Activated T-cell treated with anti-CD3 and anti-CD28 coated beads, Interleukin-2, amount 50 U/mL, for 72 hours (primary cell): ENCODE measurements at regions not wholly inside any gene's neighbourhood (a gene's known extent, or its start where the extent isn't known, plus 50 kb on each side); places are given as distances from the start of the nearest gene placed in this dataset.
A peak's percentile ranks its signal among the peaks of the same experiment; 100 is the strongest.
"Not testable (repeated sequence)": the region's sequence is repeated elsewhere in the genome, so short reads cannot be mapped to it uniquely, and the experiment has no call there.

Source experiments
- ATAC-seq, 2 donors: fragments of 150-1000 bp; cut with Tn5 transposase; replicated peaks in 1 of 2; 2 replicates each; pipeline ENCODE4 v1.10.0; 2021; ENCODE audit warnings: moderate library complexity in 2 of 2, mild to moderate bottlenecking in 1 of 2
- DNase-seq, 2 donors: peaks; one replicate each; pipeline ENCODE4 v3.0.0; 2021 to 2022; ENCODE audit warnings: mixed read lengths in 1 of 2
- H3K27ac Mint-ChIP-seq: one replicate; pipeline ENCODE4 v1.8.0; 2022; ENCODE audit warnings: mild to moderate bottlenecking, moderate library complexity, mixed read lengths
- H3K27me3 Mint-ChIP-seq: one replicate; pipeline ENCODE4 v1.8.0; 2022; ENCODE audit warnings: low read depth, mixed read lengths
- H3K36me3 Mint-ChIP-seq, 2 donors: one replicate each; pipeline ENCODE4 v1.8.0; 2022; ENCODE audit warnings: mixed read lengths in 2 of 2, mild to moderate bottlenecking in 1 of 2; ENCODE audit not compliant: insufficient read depth in 2 of 2
- H3K4me1 Mint-ChIP-seq: one replicate; pipeline ENCODE4 v1.8.0; 2022; ENCODE audit warnings: low read depth, mixed read lengths
- H3K4me3 Mint-ChIP-seq, 2 donors: one replicate each; pipeline ENCODE4 v1.8.0; 2022; ENCODE audit warnings: mild to moderate bottlenecking in 2 of 2, mixed read lengths in 2 of 2, moderate library complexity in 2 of 2
- H3K9me3 Mint-ChIP-seq, 2 donors: one replicate each; pipeline ENCODE4 v1.8.0; 2022; ENCODE audit warnings: mixed read lengths in 2 of 2

DNA sequence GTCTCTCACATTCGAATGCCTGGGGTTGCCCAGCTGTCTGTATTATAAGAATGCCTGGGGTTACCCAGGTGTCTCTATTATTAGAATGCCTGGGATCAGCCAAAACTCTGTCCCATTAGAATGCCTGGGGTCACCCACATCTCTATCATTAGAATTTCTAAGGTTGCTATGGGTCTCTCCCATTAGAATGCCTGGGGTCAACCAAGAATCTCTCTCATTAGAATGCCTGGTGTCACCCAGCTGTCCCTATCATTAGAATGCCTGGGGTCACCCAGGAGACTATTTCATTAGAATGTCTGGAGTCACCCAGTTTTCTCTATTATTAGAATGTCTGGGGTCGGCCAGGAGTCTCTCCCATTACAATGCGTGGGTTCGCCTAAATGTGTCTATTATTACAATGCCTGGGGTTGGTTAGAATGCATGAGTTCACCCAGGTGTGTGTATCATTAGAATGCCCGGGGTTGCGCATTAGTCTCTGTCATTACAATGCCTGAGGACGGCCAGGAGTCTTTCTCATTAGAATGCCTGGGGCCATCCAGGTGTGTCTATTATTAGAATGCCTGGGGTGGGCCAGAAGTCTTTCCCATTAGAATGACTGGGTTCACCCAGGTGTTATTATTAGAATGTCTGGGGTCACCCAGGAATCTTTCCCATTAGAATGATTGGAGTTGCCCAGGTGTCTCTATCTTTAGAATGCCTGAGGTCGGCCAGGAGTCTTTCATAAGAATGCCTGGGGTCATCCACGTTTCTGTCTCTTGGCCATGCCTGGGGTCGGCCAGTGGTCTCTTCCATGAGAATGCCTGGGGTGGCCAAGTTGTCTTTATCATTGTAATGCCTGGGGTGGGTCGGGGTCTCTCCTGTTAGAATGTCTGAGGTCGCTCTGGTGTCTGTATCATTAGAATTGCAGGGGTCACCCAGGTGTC is 59.6 kb downstream of the RNF187 start:
- Mint-ChIP-seq H3K27ac (no peak overlapping the region), H3K4me1 (no peaks in the 10 kb centered on the region), H3K9me3 (peaks cover 0 to 5% of the 10 kb centered on the region in 2 donors), H3K36me3 (no peaks in the 10 kb centered on the region), H3K4me3 (no peak overlapping the region), H3K27me3 (peaks cover 69% of the 10 kb centered on the region)
- ATAC-seq: no peak
- DNase-seq: no peak

DNA sequence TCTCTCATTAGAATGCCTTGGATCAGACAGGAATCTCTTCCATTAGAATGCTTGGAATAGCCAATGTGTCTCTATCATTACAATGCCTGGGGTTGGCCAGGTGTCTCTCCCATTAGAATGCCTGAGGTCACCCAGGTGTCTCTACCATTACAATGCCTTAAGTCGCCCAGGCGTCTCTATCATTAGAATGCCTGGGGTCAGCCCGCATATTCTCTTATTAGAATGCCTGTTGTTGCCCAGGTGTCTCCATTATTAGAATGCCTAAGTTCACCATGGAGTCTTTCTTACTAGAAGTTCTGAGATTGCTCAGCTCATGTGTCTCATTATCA is 60.2 kb downstream of the RNF187 start:
- peaks cover 0 to 7% of the 10 kb centered on the region in 2 donors for H3K9me3 Mint-ChIP-seq
- no peaks in the 10 kb centered on the region for H3K4me1 Mint-ChIP-seq
- no peak for ATAC-seq
- H3K27me3 Mint-ChIP-seq: peaks cover 64% of the 10 kb centered on the region
- no peak overlapping the region for H3K4me3 Mint-ChIP-seq
- DNase-seq: no peak
- H3K27ac Mint-ChIP-seq: no peak overlapping the region
- no peaks in the 10 kb centered on the region for H3K36me3 Mint-ChIP-seq

DNA sequence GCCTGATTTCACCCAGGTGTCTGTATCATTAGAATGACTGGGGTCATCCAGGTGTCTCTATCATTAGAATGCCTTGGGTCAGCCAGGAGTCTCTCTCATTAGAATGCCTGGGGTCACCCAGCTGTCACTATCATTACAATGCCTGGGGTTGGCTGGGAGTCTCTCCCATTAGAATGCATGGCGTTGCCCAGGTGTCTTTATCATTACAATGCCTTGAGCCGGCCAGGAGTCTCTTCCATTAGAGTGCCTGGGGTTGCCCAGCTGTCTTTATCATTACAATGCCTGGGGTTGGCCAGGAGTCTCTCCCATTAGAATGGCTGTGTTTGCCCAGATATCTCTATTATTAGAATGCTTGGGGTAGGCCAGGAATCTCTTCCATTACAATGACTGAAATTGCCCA is 61.6 kb downstream of the RNF187 start:
- H3K27me3 Mint-ChIP-seq: peaks cover 53% of the 10 kb centered on the region
- no peaks in the 10 kb centered on the region for H3K4me1 Mint-ChIP-seq
- no peaks in the 10 kb centered on the region for H3K36me3 Mint-ChIP-seq
- H3K9me3 Mint-ChIP-seq: peaks cover 0 to 7% of the 10 kb centered on the region in 2 donors
- no peak overlapping the region for H3K4me3 Mint-ChIP-seq
- no peak for DNase-seq
- no peak for ATAC-seq
- no peak overlapping the region for H3K27ac Mint-ChIP-seq

DNA sequence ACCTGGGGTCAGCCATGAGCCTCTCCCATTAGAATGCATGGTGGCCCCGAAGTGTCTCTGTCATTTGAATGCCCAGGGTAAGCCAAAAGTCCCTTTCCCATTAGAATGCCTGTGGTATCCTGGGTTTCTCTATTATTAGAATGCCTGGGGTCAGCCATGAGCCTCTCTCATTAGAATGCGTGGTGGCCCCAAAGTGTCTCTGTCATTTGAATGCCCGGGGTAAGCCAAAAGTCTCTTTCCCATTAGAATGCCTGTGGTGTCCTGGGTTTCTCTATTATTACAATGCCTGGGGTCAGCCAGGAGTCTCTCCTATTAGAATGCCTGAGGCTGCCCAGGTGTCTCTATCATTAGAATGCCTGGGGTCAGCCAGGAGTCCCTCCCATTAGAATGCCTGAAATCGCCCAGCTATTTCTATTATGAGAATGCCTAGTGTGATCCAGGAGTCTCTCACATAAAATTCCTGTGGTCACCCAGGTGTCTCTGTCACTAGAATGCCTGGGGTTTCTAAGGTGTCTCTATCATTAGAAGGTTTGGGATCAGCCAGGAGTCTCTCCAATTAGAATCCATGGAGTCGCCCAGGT is 65.5 kb downstream of the RNF187 start:
- DNase-seq: no peak
- Mint-ChIP-seq H3K9me3 (peaks cover 3 to 6% of the 10 kb centered on the region in 2 donors), H3K4me3 (no peak overlapping the region), H3K36me3 (peaks cover 2% of the 10 kb centered on the region in 2 donors), H3K27me3 (peaks cover 29% of the 10 kb centered on the region), H3K4me1 (no peaks in the 10 kb centered on the region), H3K27ac (no peak overlapping the region)
- no peak for ATAC-seq

DNA sequence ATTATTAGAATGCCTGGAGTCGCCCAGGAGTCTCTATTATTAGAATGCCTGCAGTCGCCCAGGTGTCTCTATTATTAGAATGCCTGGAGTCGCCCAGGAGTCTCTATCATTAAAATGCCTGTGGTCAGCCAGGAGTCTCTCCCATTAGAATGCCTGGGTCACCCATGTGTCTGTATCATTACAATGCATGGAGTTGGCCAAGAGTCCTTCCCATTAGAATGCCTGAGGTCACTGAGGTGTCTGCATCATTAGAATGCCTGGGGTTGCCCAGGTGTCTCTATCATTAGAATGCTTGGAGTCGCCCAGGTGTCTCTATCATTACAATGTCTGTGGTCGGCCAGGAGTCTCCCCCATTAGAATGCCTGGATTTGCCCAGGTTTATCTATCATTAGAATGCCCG is 66.9 kb downstream of the RNF187 start:
- H3K4me3 Mint-ChIP-seq: no peak overlapping the region
- H3K27me3 Mint-ChIP-seq: peaks cover 20% of the 10 kb centered on the region
- DNase-seq: no peak
- no peak overlapping the region for H3K27ac Mint-ChIP-seq
- ATAC-seq: no peak
- H3K9me3 Mint-ChIP-seq: peaks cover 3 to 6% of the 10 kb centered on the region in 2 donors
- H3K4me1 Mint-ChIP-seq: no peaks in the 10 kb centered on the region
- peaks cover 2 to 3% of the 10 kb centered on the region in 2 donors for H3K36me3 Mint-ChIP-seq

DNA sequence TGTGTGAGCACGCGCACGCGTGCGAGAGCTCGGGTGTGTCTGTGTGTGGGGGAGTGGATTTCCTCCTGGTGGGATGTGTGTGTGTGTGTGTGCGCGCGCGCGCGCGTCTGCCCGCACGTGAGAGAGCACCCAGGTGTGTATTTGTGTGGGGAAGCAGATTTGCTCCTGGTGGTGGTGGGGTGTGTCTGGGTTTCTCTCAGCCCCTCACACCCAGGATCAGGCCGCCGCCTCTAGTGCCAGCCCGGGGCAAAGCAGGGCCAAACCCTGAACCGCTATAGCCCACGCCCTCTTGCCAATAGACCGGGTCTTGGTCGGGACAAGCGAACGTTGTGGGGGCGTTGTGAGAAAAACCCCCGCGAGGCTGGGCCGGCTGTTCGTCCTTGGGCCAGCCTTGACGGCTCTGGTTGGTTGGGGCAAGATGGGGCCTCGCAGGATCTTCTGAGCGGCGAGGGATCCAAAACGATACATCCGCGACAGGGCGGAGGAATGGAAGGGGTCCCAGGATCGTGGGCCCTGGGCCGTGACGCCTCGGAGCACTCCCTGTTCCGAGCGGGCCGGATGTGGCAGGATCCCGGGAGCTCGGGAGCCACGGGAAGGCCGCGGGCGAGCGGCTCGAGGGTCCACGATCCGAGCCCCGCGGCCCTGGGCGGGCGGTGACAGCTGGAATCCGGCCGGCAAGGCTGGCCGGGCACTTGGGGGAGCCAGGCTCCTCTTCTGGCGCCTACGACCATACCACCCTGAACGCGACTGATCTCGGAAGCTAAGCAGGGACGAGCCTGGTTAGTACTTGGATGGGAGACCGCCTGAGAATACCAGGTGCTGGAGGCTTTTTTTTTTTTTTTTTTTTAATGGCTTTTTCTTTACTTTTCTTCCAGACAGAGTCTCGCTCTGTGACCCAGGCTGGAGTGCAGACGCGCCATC is 68.2 kb downstream of the RNF187 start:
- H3K27me3 Mint-ChIP-seq: peaks cover 15% of the 10 kb centered on the region
- ATAC-seq: peak in 1 of 2 donors; percentile 22
- no peaks in the 10 kb centered on the region for H3K4me1 Mint-ChIP-seq
- H3K36me3 Mint-ChIP-seq: peaks cover 2 to 3% of the 10 kb centered on the region in 2 donors
- peak; percentile 28 to 48 for DNase-seq
- no peak overlapping the region for H3K4me3 Mint-ChIP-seq
- H3K9me3 Mint-ChIP-seq: peaks cover 3 to 6% of the 10 kb centered on the region in 2 donors
- no peak overlapping the region for H3K27ac Mint-ChIP-seq

DNA sequence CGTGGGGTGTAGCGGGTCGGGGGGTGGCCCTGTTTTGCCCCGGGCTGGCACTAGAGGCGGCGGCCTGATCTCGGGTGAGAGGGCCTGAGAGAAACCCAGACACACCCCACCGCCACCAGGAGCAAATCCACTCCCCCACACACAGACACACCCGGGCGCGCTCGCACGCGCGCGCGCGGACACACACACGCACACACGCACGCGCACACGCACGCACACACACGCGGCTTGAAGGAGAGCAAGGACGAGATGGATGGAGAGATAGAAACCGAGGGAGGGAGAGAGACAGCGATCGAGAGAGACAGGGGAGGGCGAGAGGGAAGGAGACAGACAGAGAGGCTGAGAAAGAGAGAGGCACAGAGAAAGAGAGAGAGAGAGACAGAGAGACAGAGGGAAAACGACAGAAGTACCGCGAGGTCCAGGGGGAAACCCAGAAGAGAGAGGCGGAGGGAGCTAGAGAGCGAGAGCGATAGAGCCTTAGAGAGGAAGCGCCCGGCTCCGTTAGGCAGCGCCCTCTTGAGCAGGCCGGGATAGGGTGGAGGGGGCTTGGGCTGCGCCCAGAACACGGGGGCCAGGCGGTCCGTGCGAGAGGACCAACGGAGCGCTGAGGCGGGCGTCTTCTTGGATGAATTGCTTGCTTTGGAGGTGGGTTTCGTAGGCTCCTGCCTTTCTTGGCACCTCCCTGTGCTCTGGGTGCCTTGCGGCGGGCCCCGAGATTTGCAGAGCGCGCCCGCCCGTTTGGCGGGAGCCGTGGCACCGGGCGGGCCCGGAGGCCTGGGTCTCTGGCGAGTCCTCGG is 69.7 kb downstream of the RNF187 start:
- H3K4me3 Mint-ChIP-seq, H3K36me3 Mint-ChIP-seq, ATAC-seq, H3K4me1 Mint-ChIP-seq, H3K27ac Mint-ChIP-seq, H3K9me3 Mint-ChIP-seq: not testable (repeated sequence)
- peak in 1 of 2 donors; percentile 70 for DNase-seq
- peaks cover 10% of the 10 kb centered on the region for H3K27me3 Mint-ChIP-seq
